ENCODE measurements at regions not wholly inside any gene's neighbourhood (a gene's known extent, or its start where the extent isn't known, plus 50 kb on each side); places are given as distances from the start of the nearest gene placed in this dataset.
A peak's percentile ranks its signal among the peaks of the same experiment; 100 is the strongest.

GRCh38 chr1:157193702-157194391 is 55.7 kb upstream of the ETV3 start:
- Mint-ChIP-seq H3K27me3 (ENCODE audit: low read depth) (peaks cover 12% of the 10 kb centered on the region), H3K4me1 (peaks cover 21% of the 10 kb centered on the region), H3K4me3 (no peak overlapping the region), H3K27ac (no peak overlapping the region), H3K36me3 (no peaks in the 10 kb centered on the region), H3K9me3 (no peaks in the 10 kb centered on the region)
- ATAC-seq (peak; percentile 56), DNase-seq (ENCODE audit: low spot score) (peak; percentile 90)
- TF ChIP-seq ZNF281 (CRISPR knock-in tag; IDR thresholded peaks at IDR 0.05), result no peak
- no peak for TF ChIP-seq HMGA2 (CRISPR knock-in tag; IDR thresholded peaks at IDR 0.05)
- TF ChIP-seq CTCF (IDR thresholded peaks at IDR 0.05), result peak; percentile 45; the same call in 1 of the 2 replicates
- no peak for TF ChIP-seq ZNF512 (CRISPR knock-in tag; IDR thresholded peaks at IDR 0.05; ENCODE audit: borderline replicate concordance)
- no peak for TF ChIP-seq ZNF219 (CRISPR knock-in tag; IDR thresholded peaks at IDR 0.05; ENCODE audit: borderline replicate concordance)
- no peak for TF ChIP-seq ETV6 (CRISPR knock-in tag; IDR thresholded peaks at IDR 0.05)
- no peak for TF ChIP-seq CDX4 (CRISPR knock-in tag; IDR thresholded peaks at IDR 0.05; ENCODE audit: borderline replicate concordance)
- TF ChIP-seq AFF4 (CRISPR knock-in tag; IDR thresholded peaks at IDR 0.05; ENCODE audit: borderline replicate concordance), result no peak
- POLR2A ChIA-PET, result no interaction called here
- CTCF ChIA-PET, result interaction anchor here (0.7 to 2.9 kb wide), 6 partner anchors 10 to 177 kb away, joined by 3 to 13 read pairs (median 4); no protein-coding TSS in a partner anchor

GRCh38 chr1:157193219-157193618 is 55.0 kb upstream of the ETV3 start:
- Mint-ChIP-seq H3K36me3 (no peaks in the 10 kb centered on the region), H3K4me1 (peaks cover 21% of the 10 kb centered on the region), H3K27me3 (ENCODE audit: low read depth) (peaks cover 12% of the 10 kb centered on the region), H3K9me3 (no peaks in the 10 kb centered on the region), H3K27ac (no peak overlapping the region), H3K4me3 (no peak overlapping the region)
- CTCF ChIA-PET, result interaction anchor here (0.9 to 1.9 kb wide), 3 partner anchors 37 to 312 kb away, joined by 3 to 6 read pairs (median 4); no protein-coding TSS in a partner anchor
- ATAC-seq (no peak), DNase-seq (ENCODE audit: low spot score) (no peak)
- TF ChIP-seq FOXP4 (CRISPR knock-in tag; IDR thresholded peaks at IDR 0.05) (no peak), ETV6 (CRISPR knock-in tag; IDR thresholded peaks at IDR 0.05) (no peak), NR3C1 (CRISPR knock-in tag; conservative IDR thresholded peaks at IDR 0.05; ENCODE audit: low read depth) (no peak), GTF2I (CRISPR knock-in tag; conservative IDR thresholded peaks at IDR 0.05) (no peak), ZNF423 (CRISPR knock-in tag; IDR thresholded peaks at IDR 0.05) (no peak), ZSCAN18 (CRISPR knock-in tag; IDR thresholded peaks at IDR 0.05) (no peak), MYBL2 (CRISPR knock-in tag; IDR thresholded peaks at IDR 0.05) (no peak), SOX15 (CRISPR knock-in tag; IDR thresholded peaks at IDR 0.05) (no peak)
- POLR2A ChIA-PET, result no interaction called here

Measured in WTC11 (cell line).